NCI-H748 treated with DMSO at 0.1 percent for 48 hours (cell line): ENCODE measurements at regions not wholly inside any gene's neighbourhood (a gene's known extent, or its start where the extent isn't known, plus 50 kb on each side); places are given as distances from the start of the nearest gene placed in this dataset.
"Not testable (repeated sequence)": the region's sequence is repeated elsewhere in the genome, so short reads cannot be mapped to it uniquely, and the experiment has no call there.

Experiments
- DNase-seq: peaks from one replicate; lab custom pipeline; 2025; lab: John Stamatoyannopoulos, UW

DNA sequence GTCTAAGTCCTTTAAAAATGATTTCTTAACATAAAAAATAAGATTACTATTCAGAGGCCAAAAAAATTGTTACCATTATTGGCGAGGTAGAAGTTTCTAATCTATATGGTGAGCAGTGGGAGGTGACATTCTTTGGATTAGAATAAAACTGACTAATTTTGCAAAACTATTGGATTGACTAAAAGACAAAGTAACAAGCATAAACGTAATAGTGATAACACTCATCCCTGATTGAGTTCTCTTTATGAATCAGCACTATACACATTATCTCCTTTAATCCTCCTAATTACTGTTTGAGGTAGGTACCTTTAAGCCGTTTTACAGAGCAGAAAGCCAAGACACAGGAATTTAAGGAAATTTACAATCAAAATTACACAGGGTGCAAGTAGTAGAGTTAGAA is 139.2 kb upstream of the NRP1 start:
- DNase-seq, result no peak

DNA sequence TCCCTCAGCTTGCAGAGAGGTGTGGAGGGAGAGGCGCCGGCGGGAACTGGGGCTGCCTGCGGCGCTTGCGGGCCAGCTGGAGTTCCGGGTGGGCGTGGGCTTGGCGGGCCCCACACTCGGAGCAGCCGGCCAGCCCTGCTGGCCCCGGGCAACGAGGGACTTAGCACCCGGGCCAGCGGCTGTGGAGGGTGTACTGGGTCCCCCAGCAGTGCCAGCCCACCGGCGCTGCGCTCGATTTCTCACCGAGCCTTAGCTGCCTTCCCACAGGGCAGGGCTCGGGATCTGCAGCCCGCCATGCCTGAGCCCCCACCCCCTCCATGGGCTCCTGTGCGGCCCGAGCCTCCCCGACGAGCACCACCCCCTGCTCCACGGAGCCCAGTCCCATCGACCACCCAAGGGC is 133.5 kb upstream of the NRP1 start:
- DNase-seq, result not testable (repeated sequence)

DNA sequence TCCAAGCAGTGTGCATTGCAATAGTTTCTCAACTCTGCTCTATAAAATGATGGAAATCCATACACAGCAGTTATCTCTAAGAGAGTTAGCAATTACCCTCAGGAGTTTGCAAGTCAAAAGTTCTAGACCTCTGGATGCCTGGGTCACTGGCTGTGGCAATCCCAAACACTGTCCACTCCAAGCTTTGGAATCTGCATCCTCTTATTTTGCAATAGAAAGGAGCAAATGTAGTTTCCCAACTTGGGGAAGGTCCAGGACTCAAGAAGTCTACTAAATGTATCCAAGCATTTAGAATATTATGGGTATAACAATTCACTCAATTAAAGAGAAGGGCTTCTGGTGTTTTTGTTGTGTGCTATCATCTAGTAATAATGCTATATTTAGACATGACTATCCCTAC is 131.3 kb upstream of the NRP1 start:
- no peak for DNase-seq

DNA sequence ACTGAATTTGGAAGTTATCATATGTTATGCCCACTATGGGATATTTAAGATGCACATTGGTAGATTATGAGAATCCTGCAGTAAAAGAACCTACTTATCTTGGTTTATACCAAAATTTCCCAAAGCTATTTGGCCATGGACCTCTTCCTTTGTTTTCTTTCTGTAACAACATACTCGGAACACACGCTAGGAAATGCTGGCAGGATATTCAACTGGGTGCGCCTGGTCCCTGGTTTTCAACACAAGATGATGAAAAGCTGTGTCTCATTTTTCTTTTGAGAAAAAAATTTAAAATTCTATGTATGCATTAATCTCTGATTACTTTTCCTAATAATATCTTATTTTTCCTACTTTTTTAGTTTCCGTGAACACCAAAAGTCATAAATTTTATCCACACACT is 128.5 kb upstream of the NRP1 start:
- DNase-seq, result no peak

DNA sequence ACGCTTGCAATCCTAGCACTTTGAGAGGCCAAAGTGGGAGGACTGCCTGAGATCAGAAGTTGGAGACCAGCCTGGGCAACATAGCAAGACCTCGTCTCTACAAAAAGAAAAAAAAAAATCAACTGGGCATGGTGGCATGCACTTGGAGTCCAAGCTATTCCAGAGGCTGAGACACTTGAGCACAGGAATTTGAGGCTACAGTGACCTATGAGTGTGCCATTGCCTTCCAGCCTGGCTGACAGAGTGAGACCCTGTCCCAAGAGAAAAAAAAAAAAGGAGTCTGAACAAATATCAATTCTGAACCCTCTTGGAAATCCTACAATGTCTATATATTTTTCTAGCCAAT is 126.8 kb upstream of the NRP1 start:
- DNase-seq, result no peak

DNA sequence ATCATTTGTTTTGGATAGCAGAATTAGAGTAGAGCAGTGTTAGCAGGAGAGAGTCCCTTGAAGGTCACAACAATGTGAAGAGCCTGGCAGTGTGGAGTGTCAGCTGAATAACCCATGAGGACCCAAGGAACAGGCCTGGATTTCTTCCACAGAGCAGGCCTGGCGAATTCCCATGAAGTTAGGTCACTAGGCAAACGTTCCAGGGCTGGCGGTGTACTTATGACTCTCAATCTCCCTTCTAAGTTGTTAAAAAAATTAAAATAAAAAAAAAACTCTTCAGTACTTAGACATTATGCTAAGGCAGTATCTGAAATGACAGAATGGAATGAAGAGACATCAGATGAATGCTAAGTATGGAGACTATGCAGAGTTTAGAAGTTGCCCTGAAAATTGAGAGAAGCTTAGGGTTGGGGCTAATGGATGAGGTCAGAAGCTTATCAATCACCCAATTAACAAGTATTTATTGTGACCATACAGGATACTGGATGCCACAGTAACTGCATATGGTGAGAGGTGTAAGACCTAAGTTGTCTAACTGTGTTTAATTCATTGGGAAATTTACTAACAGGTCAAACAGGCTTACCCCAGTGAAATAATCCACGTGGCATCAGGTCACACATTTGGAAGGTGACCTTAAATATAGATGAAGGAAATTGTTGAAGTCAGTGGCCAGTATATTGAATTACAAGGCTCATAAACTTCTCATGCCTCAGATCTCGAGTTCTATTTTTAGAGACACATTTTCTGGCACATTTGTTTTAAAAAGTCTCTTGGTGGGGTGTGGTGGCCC is 126.2 kb upstream of the NRP1 start:
- no peak for DNase-seq

DNA sequence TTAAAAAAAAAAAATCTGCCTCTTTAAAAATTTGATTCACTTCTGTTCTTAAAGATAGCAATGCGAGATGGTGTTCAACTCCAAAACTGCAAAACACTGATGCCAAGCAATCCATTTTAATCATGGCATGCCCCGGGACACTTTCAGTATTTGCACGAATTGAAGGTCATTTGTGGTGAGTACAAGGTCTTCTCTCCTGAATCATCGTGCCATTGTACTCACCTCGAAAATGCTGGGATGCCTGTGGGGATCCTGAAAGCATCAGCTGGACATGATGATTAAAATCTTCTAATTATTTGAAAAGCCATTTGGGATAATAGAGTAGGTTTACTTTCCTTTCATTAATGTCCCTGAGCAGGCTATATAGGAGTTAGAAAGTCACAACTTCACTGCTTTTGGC is 125.1 kb upstream of the NRP1 start:
- DNase-seq, result no peak

DNA sequence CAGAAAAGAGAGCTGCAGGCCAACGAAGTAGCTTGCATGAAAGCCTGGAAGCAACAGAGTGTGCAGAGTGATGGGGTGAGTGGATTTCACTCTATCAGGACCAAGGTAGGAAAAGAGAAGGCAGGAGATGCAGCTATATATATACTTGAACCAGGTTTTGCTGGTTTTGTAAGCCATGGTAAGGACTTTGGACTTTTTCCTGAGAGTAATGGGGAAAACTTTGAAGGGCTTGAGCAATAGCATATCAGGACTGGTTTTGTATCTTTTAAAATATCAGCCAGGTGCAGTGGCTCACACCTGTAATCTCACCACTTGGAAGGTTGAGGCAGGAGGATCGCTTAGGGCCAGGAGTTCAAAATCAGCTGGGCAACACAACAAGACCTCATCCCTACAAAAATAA is 120.6 kb upstream of the NRP1 start:
- DNase-seq, result no peak

DNA sequence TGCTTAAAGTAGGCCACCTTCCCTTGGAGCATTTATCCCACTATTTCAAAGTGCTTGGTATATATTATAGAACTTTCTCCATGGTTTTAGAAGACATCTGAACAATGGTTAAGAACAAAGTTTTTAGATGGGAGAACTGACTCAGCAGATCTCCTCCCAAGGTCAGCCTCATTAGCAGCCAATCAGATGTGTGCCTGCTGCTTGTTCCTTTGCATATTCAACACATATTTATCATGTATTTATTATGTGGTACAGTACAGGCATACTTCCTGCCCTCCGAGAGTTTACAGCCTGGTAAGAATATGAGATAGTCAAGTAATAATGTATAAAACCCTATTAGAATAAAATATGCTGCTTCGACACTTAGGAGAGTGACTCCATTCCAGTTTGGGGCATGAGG is 120.1 kb upstream of the NRP1 start:
- DNase-seq, result no peak

DNA sequence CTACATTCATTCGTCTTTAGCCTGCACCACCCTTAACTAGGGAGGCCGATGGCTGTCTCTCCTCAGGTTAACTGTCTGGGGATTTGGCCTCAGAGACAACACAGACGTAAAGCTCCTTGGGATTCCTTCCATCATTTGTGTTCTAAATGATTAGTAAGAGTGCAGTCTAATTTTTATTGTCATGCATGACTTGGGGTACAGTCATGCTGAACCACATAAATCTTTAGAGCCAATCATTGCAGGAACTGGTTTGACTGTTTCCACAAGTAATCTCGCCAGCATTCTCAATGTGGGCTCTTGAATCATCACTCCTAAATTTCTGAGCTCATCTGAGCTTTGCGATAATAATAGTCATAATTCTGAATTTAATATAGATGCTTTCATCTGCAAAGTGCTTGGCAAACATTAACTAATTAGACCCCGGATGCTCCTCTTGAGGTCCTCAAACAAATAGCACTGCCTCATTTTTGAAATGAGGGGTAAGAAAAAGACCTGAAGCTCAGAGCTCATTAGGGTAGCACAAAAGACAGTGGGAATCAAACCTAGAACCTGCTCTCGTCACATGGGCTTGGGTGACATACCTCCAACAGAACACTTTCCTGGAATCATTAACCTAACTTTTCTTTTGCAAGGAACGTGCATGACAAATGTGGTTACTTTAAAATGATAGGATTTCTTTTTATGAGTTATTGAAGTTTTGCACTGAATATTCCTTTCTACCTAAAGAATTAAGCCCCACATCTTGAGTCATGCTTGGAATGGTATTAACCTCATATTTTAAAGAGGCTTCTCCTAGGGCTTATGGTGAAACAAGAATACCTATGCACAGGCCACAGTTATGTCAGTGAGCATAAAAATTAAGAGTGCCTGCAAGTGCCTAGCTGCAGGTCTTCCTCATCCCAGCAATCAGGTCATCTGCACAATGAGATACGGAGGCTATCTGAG is 118.9 kb upstream of the NRP1 start:
- peak; percentile 30 for DNase-seq

DNA sequence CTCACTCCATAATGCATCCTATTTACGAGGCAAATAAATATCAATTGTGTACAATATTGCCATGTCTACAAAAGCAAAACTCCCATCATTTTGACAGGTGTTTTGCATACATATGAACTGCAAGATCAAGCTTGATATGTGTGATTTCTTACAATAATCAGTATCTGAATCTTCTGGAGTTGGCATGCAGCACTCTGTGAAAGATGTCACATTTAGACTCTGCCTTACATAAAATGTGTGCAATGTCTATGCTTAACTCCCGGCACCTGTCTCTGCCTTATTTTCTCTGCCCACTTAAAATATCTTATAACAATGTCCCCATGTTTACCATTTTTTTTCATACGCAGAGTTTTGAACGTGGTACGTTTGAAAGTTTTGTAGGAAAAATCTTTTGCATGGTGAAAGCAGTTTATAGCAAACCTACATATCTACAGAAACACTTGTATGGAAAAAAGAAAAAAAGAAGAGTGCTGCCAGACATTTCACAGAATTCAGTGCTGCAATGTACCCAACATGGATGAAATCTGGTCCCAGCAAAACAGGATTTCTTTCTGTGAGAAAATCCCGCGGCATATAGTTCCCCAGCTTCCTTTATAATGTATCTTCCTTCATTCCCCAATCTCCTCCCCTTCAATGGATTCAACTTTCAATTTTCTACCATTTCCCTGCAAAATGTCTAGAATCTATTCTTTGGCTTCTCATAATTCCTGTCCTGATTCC is 114.1 kb upstream of the NRP1 start:
- DNase-seq, result no peak

DNA sequence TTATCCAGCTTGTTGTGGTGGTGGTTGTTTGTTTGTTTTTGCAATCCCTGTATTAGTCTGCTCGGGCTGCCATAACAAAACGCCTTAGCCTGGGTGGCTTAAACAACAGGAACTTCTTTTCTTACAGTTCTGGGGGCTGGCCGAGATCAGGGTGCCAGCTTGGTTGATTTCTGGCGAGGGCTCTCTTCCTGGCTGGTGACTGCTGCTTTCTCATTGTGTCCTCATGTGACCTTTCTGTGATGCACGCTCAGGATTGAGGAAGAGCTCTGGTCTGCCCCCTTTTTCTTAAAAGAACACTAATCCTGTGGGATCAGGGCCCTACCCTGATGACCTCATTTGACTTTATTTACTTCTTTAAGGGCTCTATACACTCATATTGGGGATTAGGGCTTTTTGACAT is 107.1 kb upstream of the NRP1 start:
- DNase-seq, result no peak

DNA sequence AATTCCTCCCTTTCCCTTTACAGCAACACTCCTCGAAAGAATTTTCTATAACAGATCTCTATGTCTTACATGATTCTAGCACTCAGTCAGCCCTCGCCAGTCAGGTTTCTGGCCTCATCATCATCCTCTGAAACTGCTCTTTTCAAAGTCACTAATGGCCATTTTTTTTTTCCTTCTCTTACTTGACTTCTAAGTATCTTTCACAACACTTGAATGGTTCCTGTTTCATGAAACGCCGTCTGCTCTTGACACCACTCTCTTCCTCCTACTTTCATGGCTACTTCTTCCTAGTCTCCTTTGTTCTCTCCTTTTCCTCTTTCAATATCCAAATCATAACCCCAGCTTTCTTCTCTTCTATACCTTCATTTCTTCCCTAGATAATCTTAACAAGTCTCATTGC is 100.5 kb upstream of the NRP1 start:
- DNase-seq, result no peak

DNA sequence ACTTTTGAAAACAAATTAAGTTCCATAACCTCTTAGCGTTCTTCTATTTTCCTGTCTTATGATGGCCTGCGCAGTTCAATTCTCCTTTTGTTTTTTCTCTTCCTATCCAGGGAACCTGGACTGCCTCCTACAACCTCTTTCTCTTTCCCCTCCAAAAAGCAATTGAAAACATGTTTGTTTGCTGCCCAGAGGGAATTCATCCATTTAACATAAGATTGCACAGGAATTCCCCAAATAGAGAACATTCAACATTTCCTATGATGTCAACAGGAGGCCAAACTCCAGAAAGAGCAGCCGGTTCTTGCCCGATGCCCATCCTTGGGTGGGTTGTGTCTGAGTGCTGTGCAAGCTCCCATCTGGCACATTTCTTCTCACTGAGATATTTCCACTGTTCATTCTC is 94.2 kb upstream of the NRP1 start:
- DNase-seq, result no peak

DNA sequence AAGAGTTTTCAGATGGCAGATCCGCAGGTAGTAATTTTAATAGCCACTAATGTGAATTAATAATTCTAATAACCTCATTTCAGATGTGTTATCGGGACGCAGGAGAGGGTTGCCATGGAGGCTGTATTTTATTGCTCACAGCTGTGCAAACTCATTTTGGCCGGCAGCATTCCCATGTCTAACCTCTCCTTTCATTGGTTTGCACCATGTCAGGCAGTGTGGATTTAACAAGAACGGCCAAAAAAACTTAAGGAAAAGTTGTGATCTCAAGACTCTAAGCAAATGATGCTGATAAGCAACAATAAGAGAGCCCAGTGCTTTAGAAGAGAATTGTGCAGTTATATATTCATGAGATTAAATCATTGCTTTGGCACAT is 88.7 kb upstream of the NRP1 start:
- DNase-seq, result peak; percentile 73

DNA sequence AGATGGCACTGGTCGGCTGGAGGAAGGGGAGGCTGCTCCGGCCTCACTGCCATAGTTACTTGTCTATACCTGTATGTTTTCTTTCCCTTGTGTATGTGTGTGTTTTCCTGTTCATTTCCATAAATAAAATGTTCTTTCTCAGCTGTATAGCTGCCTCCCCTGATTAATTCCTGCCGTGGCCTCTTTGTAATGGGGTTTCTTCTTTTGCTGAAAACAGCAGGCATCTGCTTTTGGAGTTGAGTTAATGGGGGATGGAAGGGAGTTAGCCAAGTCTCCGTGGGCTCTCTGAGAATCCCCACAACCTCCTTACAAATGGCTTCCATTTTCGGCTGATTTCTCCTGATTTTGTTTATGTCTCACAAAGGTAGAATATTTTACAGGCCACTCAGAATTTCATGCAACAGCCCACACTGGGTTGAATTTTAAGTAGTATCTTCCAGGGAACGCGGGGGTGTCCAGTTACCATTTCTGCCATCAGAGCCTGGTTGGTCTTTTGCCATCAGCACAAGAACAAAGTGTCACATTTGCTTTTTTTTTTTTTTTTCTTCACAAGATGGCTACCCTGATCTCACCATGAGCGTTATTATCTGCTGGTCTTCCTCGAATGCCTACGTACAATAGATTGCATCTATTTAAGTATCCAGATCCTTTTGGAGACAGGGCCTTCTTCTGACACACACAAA is 88.1 kb upstream of the NRP1 start:
- DNase-seq, result peak; percentile 73

DNA sequence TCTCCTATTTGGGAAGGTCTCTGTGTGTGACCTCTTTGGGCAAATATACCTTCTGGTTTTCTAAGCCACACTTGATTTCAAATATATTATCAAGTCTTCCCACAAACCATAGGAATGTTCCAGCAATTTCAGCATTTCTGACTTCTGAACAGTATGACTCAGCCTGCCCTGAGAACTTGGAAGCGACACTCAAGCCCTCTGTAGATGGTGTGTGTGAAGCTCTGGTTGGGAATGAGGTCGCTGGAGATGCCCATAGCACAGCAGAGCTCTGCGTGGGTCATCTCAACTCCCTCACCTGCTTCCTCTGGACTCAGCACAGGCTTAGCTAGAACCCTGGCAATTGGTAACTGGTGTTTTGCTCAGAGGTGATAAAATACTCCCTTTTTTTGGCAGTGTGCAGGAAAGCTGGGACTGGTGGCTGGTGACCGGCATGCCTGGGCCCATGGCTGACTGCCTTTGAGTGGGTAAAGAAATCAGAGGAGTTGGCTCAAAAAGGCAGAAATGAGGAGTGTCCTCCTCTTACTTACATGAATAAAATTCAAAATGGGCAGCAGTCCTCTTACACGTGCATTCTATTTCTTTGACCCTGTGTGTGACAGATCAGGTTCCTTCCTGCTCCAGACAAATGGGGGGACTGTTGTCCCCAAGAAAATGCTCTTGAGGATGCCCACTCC is 87.5 kb upstream of the NRP1 start:
- DNase-seq, result no peak

DNA sequence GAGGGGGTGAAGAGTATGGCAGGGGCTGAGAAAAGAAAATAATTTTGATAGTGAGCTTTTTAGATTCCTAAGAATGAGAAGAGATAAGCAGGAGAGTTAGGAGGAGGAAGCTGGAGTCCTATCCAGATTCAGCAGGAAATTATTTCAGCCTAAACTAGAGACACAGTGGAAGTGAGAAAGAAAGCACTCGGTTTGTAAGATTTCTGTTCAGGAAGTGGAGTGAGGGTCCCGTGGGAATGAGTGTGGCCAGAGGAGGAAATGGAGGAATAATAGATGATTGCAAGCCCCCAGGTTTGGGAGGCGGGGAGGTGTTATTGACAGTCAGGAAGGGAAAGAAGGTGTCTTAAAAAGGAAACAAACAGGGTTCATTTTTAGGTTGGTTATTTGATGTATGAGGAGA is 84.8 kb upstream of the NRP1 start:
- DNase-seq, result no peak

DNA sequence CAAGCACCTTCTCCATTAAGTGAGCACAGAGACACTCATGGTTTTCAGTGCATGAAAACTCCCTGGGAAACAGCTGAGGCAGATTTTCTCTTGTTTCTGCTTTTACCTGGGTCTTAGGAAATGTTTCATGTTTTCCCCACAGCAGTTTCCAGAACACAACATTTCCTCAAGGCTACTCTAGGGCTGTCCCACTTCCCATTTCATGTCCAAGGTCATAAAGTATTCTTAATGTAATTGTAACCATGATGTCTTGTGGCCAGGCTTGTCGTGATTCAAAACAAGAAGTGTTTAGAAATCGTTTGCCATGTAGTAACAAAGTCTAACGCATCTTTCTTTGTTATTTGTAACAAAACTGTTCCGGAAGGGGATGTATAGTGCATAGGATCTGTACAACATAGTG is 83.8 kb upstream of the NRP1 start:
- no peak for DNase-seq

DNA sequence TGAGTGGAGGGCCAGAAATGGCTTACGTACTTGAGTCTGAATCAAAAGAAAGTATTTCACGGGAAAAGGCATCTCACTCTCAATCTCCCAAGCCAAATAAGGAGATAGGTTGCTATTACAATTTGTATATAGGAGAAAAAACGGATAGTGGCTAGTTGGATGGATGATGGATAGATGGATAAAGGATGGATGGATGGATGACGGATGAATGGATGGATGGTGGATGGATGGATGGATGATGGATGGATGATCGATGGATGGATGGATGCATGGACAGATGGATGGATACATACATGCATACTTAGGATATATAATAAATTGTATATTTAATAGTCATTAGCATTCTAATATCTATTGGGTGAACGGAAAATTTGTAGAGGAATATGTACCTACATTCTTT is 82.2 kb upstream of the NRP1 start:
- no peak for DNase-seq

DNA sequence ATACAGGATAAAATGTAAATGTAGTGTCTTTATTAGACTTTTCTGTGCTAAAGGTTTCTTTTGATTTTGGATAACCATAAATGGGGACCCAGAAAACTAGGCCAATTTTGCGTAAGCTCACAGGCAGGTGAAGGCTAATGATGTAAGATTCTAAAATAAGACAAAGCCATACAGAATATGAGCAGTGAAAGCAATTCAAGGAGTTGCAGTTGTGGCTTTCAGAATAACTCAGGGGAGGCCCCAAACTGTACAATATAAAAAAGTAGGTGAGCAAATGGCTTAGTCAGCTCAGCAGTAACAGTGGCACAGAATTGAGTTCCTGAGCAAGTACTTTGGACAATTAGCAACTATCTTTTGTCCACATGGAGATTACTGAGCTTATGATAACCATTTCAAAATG is 81.7 kb upstream of the NRP1 start:
- no peak for DNase-seq

DNA sequence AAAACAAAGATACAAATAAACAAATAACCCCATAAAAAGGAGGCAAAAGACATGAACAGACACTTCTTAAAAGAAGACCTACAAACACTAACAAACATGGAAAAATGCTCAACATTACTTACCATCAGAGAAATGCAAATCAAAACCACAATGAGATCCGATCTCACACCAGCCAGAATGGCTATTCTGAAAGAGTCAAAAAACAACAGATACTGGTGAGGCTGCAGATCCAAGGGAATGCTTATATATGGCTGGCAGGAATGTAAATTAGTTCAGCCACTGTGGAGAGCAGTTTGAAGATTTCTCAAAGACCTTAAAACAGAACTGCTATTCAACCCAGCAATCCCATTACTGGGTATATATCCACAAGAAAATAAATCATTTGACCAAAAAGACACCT is 80.4 kb upstream of the NRP1 start:
- no peak for DNase-seq
